ENCODE measurements at regions not wholly inside any gene's neighbourhood (a gene's known extent, or its start where the extent isn't known, plus 50 kb on each side); places are given as distances from the start of the nearest gene placed in this dataset.
A peak's percentile ranks its signal among the peaks of the same experiment; 100 is the strongest.

DNA sequence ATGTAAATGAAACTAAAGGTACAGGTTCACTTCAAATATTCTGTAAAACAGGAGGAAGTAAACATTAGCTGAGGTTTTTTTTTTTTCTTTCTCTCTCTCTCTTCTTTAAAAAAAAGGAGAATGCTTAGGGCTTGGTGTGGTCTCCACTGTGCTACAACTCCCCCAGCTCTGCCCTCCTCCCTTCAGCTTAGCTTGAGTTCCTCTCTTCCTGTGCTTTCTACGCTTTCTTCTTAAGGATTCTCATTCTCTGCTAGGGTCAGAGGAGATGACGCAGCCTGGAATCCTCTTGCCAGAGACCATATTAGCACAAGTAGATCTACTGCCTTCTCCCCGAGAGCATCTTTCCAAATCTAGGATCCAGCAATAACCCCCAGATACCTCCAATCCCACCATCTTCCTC, 69.1 kb upstream of the SNRK start:
- Histone ChIP-seq H3K4me2 (ENCODE audit: low read length) (no peak overlapping the region), H3K9ac (ENCODE audit: low read length) (no peak overlapping the region), H3K9me3 (ENCODE audit: insufficient read depth, low read length) (no peaks in the 10 kb centered on the region), H4K20me1 (ENCODE audit: insufficient read depth, low read length) (no peaks in the 10 kb centered on the region), H3K4me1 (ENCODE audit: low read length) (peaks cover 10% of the 10 kb centered on the region), H3K36me3 (replicated peaks; ENCODE audit: low read depth, low read length) (no peaks in the 10 kb centered on the region), H2AFZ (ENCODE audit: low read depth, low read length) (no peak overlapping the region), H3K79me2 (ENCODE audit: low read length) (no peaks in the 10 kb centered on the region), H3K4me3 (ENCODE audit: low read length) (no peak overlapping the region), H3K27ac (ENCODE audit: low read length) (no peak overlapping the region), H3K27me3 (ENCODE audit: low read depth, low read length) (peaks cover 44% of the 10 kb centered on the region)
- TF ChIP-seq EZH2phosphoT487 (IDR thresholded peaks at IDR 0.05; ENCODE audit: low read depth) = no peak
- TF ChIP-seq, protein P1, sequence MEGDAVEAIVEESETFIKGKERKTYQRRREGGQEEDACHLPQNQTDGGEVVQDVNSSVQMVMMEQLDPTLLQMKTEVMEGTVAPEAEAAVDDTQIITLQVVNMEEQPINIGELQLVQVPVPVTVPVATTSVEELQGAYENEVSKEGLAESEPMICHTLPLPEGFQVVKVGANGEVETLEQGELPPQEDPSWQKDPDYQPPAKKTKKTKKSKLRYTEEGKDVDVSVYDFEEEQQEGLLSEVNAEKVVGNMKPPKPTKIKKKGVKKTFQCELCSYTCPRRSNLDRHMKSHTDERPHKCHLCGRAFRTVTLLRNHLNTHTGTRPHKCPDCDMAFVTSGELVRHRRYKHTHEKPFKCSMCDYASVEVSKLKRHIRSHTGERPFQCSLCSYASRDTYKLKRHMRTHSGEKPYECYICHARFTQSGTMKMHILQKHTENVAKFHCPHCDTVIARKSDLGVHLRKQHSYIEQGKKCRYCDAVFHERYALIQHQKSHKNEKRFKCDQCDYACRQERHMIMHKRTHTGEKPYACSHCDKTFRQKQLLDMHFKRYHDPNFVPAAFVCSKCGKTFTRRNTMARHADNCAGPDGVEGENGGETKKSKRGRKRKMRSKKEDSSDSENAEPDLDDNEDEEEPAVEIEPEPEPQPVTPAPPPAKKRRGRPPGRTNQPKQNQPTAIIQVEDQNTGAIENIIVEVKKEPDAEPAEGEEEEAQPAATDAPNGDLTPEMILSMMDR (IDR thresholded peaks at IDR 0.05; ENCODE audit: low read depth, low read length) = no peak

DNA sequence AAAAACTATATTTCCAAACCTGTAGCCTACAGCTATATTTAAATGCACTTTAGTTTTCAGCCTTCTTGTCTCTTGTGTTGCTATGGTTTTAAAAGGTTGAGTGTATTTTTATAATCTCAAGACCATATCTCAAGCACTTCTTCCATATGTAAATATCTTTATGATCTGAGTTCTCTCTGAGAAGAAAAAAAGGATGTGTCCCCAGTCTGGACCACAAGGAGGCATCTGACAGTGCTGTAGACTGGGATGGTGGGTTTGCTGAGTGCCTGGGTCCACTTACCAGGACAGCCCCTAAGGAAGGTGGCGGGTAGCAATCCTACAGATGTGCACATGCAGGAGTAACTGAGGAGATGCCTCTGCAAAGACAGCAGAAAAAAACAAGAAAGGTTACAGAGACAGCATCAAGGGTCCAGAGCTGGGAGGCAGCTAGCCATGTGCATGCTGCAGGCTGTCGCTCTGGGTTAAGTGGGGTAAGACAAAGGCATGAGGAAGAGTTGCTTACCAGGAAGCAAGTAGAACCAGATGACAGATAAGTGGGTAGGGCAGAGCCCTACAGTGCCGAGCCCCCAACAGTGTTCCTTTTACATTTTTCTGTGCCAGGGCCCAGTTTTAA, 70.6 kb upstream of the SNRK start:
- Histone ChIP-seq H3K9me3 (ENCODE audit: insufficient read depth, low read length) (no peaks in the 10 kb centered on the region), H3K4me2 (ENCODE audit: low read length) (no peak overlapping the region), H3K4me3 (ENCODE audit: low read length) (no peak overlapping the region), H3K4me1 (ENCODE audit: low read length) (peaks cover 10% of the 10 kb centered on the region), H3K79me2 (ENCODE audit: low read length) (no peaks in the 10 kb centered on the region), H2AFZ (ENCODE audit: low read depth, low read length) (no peak overlapping the region), H3K27ac (ENCODE audit: low read length) (no peak overlapping the region), H3K9ac (ENCODE audit: low read length) (no peak overlapping the region), H3K36me3 (replicated peaks; ENCODE audit: low read depth, low read length) (no peaks in the 10 kb centered on the region), H3K27me3 (ENCODE audit: low read depth, low read length) (peaks cover 44% of the 10 kb centered on the region), H4K20me1 (ENCODE audit: insufficient read depth, low read length) (no peaks in the 10 kb centered on the region)
- no peak for TF ChIP-seq EZH2phosphoT487 (IDR thresholded peaks at IDR 0.05; ENCODE audit: low read depth)
- TF ChIP-seq, protein P1 (IDR thresholded peaks at IDR 0.05; ENCODE audit: low read depth, low read length) = peak; percentile 30

DNA sequence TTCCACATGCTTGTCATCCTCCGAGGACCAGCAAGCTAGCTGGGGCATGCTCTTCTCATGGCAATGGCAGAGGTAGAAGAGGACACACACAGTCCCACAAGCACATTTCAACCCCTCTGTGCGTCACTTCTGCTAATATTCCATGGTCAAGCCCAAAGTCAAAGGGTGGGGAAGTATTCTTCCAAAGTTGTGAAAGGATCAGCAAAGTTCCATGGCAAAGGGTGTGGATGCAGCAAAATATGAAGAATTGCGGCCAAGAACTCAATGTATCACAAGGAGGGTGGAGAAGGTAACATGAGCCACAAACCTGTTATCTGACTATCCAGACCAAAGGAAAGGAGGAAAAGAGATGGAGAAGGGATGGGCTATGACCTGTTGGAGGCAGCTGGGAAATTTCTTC, 71.2 kb upstream of the SNRK start:
- Histone ChIP-seq H4K20me1 (ENCODE audit: insufficient read depth, low read length) (no peaks in the 10 kb centered on the region), H3K27me3 (ENCODE audit: low read depth, low read length) (peaks cover 47% of the 10 kb centered on the region), H2AFZ (ENCODE audit: low read depth, low read length) (no peak overlapping the region), H3K36me3 (replicated peaks; ENCODE audit: low read depth, low read length) (no peaks in the 10 kb centered on the region), H3K4me3 (ENCODE audit: low read length) (no peak overlapping the region), H3K9ac (ENCODE audit: low read length) (no peak overlapping the region), H3K79me2 (ENCODE audit: low read length) (no peaks in the 10 kb centered on the region), H3K4me2 (ENCODE audit: low read length) (no peak overlapping the region), H3K4me1 (ENCODE audit: low read length) (peaks cover 10% of the 10 kb centered on the region), H3K27ac (ENCODE audit: low read length) (no peak overlapping the region), H3K9me3 (ENCODE audit: insufficient read depth, low read length) (no peaks in the 10 kb centered on the region)
- TF ChIP-seq, protein P1 (IDR thresholded peaks at IDR 0.05; ENCODE audit: low read depth, low read length) = no peak
- no peak for TF ChIP-seq EZH2phosphoT487 (IDR thresholded peaks at IDR 0.05; ENCODE audit: low read depth)

DNA sequence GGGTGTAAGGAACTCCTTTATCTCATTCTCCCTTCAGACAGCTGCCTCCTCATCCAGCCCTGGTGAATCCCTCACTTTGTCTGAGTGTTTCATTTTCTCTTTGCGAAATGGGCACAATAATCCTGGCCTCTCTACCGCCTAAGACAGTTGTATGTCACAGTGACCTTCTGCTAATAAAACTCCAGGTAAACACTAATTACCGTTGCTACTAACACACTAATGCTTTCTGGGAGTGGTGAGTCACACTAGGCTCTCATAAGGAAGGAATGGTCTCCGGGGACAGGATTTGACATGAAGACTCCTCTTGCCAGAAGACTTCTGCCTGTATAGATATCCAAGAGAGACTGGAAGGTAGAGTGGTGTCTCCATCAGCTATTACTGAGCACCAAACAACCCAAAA, 71.7 kb upstream of the SNRK start:
- no peak for TF ChIP-seq EZH2phosphoT487 (IDR thresholded peaks at IDR 0.05; ENCODE audit: low read depth)
- TF ChIP-seq, protein P1 (IDR thresholded peaks at IDR 0.05; ENCODE audit: low read depth, low read length) = no peak
- peaks cover 42% of the 10 kb centered on the region for H3K27me3 ChIP-seq (ENCODE audit: low read depth, low read length)
- no peaks in the 10 kb centered on the region for H3K36me3 ChIP-seq (replicated peaks; ENCODE audit: low read depth, low read length)
- no peaks in the 10 kb centered on the region for H4K20me1 ChIP-seq (ENCODE audit: insufficient read depth, low read length)
- no peak overlapping the region for H2AFZ ChIP-seq (ENCODE audit: low read depth, low read length)
- no peaks in the 10 kb centered on the region for H3K79me2 ChIP-seq (ENCODE audit: low read length)
- H3K9me3 ChIP-seq (ENCODE audit: insufficient read depth, low read length) = no peaks in the 10 kb centered on the region
- H3K4me3 ChIP-seq (ENCODE audit: low read length) = no peak overlapping the region
- H3K9ac ChIP-seq (ENCODE audit: low read length) = no peak overlapping the region
- peaks cover 10% of the 10 kb centered on the region for H3K4me1 ChIP-seq (ENCODE audit: low read length)
- no peak overlapping the region for H3K27ac ChIP-seq (ENCODE audit: low read length)
- no peak overlapping the region for H3K4me2 ChIP-seq (ENCODE audit: low read length)

All from OCI-LY3 (cell line).